GM20000 (cell line): ENCODE measurements at regions not wholly inside any gene's neighbourhood (a gene's known extent, or its start where the extent isn't known, plus 50 kb on each side); places are given as distances from the start of the nearest gene placed in this dataset.

Experiments
- DNase-seq: peaks from one replicate; pipeline ENCODE4 v3.0.0; 2012; ENCODE audit warnings: low spot score
- TF ChIP-seq, protein P1 (sequence below): IDR thresholded peaks from 2 replicates; pipeline ENCODE4 v1.5.1; 2012; ENCODE audit warnings: mild to moderate bottlenecking, control low read depth; ENCODE audit errors: extremely low read depth, missing control alignments

DNA sequence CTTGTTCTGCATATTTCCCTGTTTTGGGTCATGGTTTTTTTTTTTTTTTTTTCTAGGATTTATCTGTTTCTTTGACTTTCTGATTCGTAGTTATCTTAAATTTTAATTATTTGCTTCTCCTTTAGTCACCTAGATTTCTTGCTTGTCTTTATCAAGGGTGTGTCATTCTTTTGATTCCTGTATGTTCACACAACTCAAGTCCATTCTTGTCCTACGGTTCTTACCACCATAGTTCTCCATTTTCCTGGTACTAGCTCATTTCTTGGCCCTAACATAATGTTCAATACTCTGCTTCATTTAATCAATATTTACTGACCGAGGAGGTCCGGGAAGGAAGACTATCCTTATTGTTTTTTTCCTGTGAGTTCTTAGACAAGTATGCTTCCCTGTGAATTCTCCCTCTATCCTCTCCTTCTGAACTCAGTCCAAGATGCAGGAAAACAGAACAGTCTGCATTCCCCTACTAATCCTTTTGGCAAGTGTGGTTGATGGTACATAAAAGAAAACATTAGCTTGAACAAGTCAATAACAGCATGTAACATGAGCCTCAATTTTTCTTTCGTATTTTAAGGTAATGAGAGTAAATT is 1346.4 kb upstream of the SEL1L start:
- TF ChIP-seq, protein P1, sequence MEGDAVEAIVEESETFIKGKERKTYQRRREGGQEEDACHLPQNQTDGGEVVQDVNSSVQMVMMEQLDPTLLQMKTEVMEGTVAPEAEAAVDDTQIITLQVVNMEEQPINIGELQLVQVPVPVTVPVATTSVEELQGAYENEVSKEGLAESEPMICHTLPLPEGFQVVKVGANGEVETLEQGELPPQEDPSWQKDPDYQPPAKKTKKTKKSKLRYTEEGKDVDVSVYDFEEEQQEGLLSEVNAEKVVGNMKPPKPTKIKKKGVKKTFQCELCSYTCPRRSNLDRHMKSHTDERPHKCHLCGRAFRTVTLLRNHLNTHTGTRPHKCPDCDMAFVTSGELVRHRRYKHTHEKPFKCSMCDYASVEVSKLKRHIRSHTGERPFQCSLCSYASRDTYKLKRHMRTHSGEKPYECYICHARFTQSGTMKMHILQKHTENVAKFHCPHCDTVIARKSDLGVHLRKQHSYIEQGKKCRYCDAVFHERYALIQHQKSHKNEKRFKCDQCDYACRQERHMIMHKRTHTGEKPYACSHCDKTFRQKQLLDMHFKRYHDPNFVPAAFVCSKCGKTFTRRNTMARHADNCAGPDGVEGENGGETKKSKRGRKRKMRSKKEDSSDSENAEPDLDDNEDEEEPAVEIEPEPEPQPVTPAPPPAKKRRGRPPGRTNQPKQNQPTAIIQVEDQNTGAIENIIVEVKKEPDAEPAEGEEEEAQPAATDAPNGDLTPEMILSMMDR: no peak
- DNase-seq: no peak

GRCh38 chr14:82886670-82887069 is 1353.0 kb upstream of the SEL1L start:
- DNase-seq: no peak
- TF ChIP-seq, protein P1: no peak

DNA sequence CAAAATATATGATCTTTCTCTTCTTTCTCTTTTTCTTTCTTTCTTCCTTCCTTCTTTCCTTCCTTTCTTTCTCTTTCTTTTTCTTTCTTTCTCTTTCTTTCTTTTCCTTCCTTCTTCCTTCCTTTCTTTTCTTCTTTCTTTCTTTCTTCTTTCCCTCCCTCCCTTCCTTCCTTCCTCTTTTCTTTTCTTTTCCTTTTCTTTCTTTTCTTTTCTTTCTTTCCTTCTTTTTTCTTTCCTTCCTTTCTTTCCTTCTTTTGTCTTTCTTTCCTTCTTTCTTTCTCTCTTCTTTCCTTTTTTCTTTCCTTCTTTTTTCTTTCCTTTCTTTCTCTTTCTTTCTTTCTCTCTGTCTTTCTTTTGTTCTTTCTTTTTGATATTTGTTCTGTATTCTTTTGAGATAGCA is 1356.0 kb upstream of the SEL1L start:
- no peak for DNase-seq
- TF ChIP-seq, protein P1: no peak

DNA sequence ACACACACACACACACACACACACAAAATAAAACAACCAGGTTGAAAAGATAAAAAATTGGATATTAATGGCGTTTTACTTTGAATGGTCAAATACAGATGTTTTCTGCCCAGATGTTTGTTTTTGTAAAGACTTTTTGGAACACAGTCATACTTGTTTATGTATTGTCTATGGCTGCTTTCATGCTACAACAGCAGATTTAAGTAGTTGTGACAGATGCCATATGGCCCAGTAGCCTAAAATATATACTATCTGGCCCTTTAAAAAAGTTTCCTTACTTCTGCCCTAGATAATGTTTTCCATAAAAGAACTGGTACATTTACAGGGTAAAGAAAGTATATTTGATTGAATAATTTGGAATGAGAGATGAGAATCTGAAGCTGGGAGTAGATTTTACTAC is 1362.8 kb upstream of the SEL1L start:
- DNase-seq: no peak
- TF ChIP-seq, protein P1: no peak

- no peak for DNase-seq
- TF ChIP-seq, protein P1: no peak
These were observed 1364.0 kb upstream of the SEL1L start for GRCh38 chr14:82897469-82898308.

GRCh38 chr14:82905762-82906161 is 1372.1 kb upstream of the SEL1L start:
- no peak for DNase-seq
- TF ChIP-seq, protein P1: no peak

DNA sequence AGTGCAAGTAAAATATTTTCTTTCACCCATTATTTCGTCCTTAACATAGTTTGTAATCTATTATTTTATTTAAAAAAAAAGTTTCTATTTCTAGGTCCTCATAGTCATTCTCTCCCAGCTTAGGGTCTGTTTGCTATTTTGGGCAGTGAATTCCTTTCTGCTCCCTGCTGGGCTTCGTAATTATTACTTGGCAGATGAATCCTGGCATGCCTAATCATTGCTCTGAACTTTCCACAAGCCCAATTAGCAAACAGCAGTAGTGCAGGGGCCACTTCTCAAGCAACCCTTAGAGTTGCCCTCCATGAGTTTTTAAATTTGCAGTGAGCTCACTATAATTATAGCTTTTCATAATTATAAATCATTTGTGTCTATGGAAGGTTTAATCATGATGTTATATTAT is 1378.3 kb upstream of the SEL1L start:
- TF ChIP-seq, protein P1: no peak
- no peak for DNase-seq
